ENCODE measurements at regions not wholly inside any gene's neighbourhood (a gene's known extent, or its start where the extent isn't known, plus 50 kb on each side); places are given as distances from the start of the nearest gene placed in this dataset.

GRCh38 chr9:25964239-25964638 lies 286.0 kb upstream of the TUSC1 start:
- TF ChIP-seq MAX (IDR thresholded peaks at IDR 0.05) (peak; percentile 98), EP300 (IDR thresholded peaks at IDR 0.05; ENCODE audit: borderline replicate concordance) (no peak), YY1 (IDR thresholded peaks at IDR 0.05; ENCODE audit: low read depth) (no peak), EGR1 (IDR thresholded peaks at IDR 0.05) (no peak), USF1 (IDR thresholded peaks at IDR 0.05) (peak; percentile 40; the same call in 1 of the 2 replicates), CREB1 (IDR thresholded peaks at IDR 0.05; ENCODE audit: low read depth) (no peak)

Measured in Ishikawa (cell line).